ENCODE measurements at regions not wholly inside any gene's neighbourhood (a gene's known extent, or its start where the extent isn't known, plus 50 kb on each side); places are given as distances from the start of the nearest gene placed in this dataset.

DNA sequence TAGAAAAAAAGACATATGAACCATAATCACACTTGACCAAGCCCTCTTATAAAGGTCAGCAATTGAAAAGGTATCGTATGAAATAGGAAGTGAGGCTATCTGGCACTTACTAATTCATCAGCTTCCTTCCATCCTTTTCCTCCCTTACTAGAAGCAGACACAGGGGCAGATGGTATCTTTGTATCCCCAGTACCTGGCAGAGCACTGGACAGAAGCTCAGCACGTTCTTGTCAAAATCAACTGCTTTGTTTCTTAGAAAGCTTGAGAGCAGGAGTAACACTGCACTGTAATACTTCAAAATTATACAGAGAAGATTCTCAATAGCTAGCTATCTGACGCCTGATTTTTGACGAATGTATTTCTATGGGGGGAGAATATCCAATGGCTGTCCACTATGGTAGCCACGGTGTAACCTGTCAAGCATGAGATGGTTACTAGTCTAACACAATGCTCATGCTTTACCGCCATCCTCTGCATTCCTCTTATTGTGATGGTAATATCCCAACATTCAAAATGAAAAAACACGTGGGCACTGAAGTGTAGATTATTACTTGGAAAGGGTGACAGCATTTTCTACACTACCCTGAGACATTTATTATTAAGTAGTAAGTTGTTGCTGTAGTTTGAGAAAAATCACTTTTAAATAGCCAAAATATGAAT, 175.6 kb downstream of the SIPA1L2 start:
- TF ChIP-seq, protein P1, sequence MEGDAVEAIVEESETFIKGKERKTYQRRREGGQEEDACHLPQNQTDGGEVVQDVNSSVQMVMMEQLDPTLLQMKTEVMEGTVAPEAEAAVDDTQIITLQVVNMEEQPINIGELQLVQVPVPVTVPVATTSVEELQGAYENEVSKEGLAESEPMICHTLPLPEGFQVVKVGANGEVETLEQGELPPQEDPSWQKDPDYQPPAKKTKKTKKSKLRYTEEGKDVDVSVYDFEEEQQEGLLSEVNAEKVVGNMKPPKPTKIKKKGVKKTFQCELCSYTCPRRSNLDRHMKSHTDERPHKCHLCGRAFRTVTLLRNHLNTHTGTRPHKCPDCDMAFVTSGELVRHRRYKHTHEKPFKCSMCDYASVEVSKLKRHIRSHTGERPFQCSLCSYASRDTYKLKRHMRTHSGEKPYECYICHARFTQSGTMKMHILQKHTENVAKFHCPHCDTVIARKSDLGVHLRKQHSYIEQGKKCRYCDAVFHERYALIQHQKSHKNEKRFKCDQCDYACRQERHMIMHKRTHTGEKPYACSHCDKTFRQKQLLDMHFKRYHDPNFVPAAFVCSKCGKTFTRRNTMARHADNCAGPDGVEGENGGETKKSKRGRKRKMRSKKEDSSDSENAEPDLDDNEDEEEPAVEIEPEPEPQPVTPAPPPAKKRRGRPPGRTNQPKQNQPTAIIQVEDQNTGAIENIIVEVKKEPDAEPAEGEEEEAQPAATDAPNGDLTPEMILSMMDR (IDR thresholded peaks at IDR 0.05; ENCODE audit: low read depth, low read length): no peak

DNA sequence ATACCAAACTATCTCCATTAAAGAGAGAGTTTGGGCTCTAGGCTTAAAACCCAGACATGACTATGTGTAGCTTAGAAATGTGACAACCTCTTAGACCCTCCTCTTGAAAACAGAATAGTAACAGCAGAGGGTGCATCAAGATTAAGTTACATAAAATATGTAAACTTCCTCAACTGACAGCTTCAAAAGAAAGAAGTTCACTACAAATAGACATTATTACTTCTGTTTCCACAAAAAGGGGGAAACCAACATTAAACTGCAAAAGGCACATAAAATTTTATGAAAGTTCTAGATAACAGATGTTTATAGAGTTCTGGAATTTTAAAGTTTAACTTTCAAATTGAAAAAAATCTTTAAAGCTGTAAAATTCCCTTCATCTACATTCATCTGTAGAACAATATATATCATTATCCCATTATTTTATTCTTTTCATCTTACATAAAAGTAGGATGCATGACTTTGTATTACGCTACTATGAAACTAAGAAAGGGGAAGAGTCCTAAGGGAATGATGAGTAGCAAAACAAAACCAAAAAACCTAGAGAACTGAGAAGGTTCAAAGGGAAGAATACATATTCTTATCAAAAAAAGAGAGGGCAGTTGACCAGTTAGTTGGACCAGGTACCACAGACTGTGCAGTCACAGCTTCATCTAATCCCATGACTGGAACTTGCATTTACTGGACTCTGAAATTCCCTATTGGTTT, 177.0 kb downstream of the SIPA1L2 start:
- H3K4me3 ChIP-seq (ENCODE audit: low read depth, low read length): no peak overlapping the region
- TF ChIP-seq, protein P1 (IDR thresholded peaks at IDR 0.05; ENCODE audit: low read depth, low read length): no peak

More for the DNA sequence above, 175.6 kb downstream of the SIPA1L2 start:
- no peak overlapping the region for H3K4me3 ChIP-seq (ENCODE audit: low read depth, low read length)

DNA sequence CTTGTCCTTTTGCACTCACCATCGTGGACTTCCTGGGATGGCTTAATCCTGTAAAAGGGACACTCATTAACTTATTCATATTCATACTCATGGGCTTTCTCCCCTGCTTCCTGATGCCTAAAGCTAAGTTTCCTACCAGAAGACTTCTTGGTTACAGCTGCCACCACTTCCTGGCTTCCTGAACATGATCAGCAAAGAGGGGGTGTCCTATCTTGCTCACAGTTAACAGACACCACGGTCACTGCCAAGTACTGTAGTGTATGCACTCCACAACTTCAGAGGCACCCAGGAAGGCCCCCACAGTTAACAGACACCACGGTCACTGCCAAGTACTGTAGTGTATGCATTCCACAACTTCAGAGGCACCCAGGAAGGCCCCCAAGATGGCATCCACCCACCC, 177.8 kb downstream of the SIPA1L2 start:
- TF ChIP-seq, protein P1 (IDR thresholded peaks at IDR 0.05; ENCODE audit: low read depth, low read length): no peak
- no peak overlapping the region for H3K4me3 ChIP-seq (ENCODE audit: low read depth, low read length)

DNA sequence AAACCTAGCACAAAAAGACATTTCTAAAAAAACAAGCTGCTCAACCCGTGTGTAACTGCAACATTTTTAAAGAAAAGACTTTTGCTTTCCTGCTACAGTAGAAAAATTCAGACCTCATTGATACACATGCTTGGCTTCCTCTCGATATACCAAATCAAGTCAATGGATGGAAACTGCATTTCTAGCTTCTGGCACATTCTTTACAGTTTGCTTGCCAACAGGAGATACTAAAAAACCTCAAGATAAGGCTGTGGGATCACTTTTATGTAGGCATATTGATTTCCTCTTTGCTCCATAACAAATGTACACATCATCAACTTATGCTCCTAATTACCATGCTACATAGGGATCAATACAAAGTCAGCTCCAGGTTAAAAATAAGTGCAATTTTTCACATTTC, 178.4 kb downstream of the SIPA1L2 start:
- TF ChIP-seq, protein P1 (IDR thresholded peaks at IDR 0.05; ENCODE audit: low read depth, low read length): no peak
- H3K4me3 ChIP-seq (ENCODE audit: low read depth, low read length): no peak overlapping the region

DNA sequence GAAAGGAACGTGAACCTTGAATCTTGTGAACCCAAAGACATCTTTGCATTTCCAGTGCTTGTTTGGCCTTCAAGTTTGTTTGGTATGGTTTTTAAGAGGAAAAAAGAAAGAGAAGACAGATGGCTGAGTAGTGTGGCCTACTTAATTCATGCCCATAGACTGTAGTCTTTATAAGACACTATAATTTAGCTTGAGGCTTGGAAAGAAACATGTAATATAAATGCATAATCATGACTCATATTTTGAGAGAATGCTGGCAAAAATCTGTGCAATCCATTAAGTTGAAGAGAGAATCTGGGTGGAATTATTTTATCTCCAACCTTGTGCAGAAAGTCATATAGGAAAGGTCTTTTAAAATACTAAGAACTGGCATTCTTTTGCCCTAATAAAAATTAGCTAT, 179.3 kb downstream of the SIPA1L2 start:
- TF ChIP-seq, protein P1 (IDR thresholded peaks at IDR 0.05; ENCODE audit: low read depth, low read length): no peak
- H3K4me3 ChIP-seq (ENCODE audit: low read depth, low read length): no peak overlapping the region

DNA sequence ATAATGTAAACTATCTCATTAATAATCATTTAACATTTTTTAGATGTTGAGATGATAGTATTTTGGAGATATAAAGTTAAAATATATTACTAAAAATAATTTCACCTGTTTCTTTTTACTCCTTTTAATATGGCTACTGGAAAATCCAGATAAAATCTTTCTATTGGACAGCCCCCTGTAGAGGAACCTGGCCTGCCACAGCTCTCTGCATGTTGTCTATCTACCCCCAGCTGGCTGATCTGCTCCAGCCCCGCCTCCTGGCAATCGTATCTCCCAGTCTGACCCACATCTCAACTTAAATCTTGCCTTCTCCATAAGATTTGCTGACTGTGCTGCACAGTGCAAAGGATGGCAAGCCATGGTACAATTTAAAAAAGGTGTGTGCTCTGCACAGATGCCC, 182.8 kb downstream of the SIPA1L2 start:
- H3K4me3 ChIP-seq (ENCODE audit: low read depth, low read length): no peak overlapping the region
- TF ChIP-seq, protein P1 (IDR thresholded peaks at IDR 0.05; ENCODE audit: low read depth, low read length): no peak

DNA sequence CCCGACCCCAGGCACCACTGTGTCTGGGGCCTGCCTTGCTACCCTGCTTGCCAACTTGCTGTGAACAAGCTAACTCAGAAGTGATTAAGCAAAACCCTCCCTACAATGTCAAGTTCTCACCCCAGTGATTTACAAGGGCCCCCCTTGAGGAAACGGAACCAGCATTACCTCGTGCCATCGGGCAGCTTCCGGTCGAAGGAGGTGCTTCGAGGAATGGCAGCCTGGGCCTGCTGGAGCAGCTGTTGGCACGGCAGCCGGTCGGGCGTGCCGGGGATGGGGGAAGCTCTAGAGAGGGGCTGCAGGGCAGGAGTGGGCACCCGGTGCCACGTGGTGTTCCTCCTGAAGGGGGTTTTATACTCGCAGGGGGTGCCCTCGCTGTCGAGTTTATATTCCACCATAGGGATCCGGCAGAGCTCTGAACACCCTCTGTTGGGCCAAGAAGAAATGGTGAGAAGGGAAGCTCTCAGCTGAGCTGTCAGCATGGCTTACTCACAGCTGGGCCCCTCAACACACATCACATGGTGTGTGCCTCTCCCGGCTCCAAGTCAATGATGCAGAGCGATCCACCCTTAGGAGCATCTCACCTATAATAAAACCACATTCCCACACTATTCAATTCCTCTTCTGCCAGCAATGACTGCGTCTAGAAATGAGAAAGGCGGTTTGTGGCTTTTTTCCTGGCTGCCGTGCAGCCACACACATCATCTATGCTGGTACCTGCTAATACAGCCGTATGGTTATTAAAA, 184.4 kb downstream of the SIPA1L2 start:
- TF ChIP-seq, protein P1 (IDR thresholded peaks at IDR 0.05; ENCODE audit: low read depth, low read length): no peak
- H3K4me3 ChIP-seq (ENCODE audit: low read depth, low read length): no peak overlapping the region

Measured in WI38 (cell line).